T-helper 17 cell (primary cell): ENCODE measurements at regions not wholly inside any gene's neighbourhood (a gene's known extent, or its start where the extent isn't known, plus 50 kb on each side); places are given as distances from the start of the nearest gene placed in this dataset.
"Not testable (repeated sequence)": the region's sequence is repeated elsewhere in the genome, so short reads cannot be mapped to it uniquely, and the experiment has no call there.

Experiments used
- ATAC-seq: fragments of 150-1000 bp; cut with Tn5 transposase; 2 replicates; pipeline ENCODE4 v1.10.0; 2021; ENCODE audit warnings: mild to moderate bottlenecking, moderate library complexity
- DNase-seq, 3 donors: peaks; one replicate each; pipeline versions ENCODE4 v3.0.0 to v3.0.0-alpha.2; 2020 to 2021
- H3K9me3 ChIP-seq: one replicate; pipeline ENCODE4 v1.7.0; 2013; ENCODE audit warnings: low read length, mild to moderate bottlenecking; ENCODE audit not compliant: control insufficient read depth, poor library complexity, severe bottlenecking
- H3K27ac Mint-ChIP-seq: one replicate; pipeline ENCODE4 v1.8.0; 2022; ENCODE audit warnings: mild to moderate bottlenecking, moderate library complexity, mixed read lengths
- H3K27me3 Mint-ChIP-seq: one replicate; pipeline ENCODE4 v1.8.0; 2022; ENCODE audit warnings: mixed read lengths
- H3K36me3 Mint-ChIP-seq: one replicate; pipeline ENCODE4 v1.8.0; 2022; ENCODE audit warnings: low read depth, mixed read lengths
- H3K4me1 Mint-ChIP-seq: one replicate; pipeline ENCODE4 v1.8.0; 2022; ENCODE audit warnings: mild to moderate bottlenecking, mixed read lengths
- H3K4me3 Mint-ChIP-seq: one replicate; pipeline ENCODE4 v1.8.0; 2022; ENCODE audit warnings: mild to moderate bottlenecking, moderate library complexity, mixed read lengths

DNA sequence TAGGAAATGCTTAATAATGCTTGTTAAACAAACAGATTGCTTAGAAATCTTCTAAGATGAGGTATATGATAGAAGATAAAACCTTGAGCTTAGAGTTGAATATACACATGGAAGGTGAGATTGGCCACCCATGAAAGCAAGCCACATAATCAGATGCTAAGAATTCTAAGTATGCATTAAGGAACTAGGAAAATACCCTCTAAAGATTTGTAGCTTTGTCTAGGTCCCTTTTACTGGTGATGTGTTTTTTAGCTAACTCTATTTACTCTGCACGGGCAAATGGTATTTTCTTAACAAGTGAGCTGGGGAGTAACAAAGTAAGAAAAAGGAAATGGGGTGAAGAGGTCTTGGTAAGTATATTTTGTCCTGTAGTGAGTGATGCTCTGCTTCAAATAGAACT is 310.3 kb downstream of the OXSM start:
- Mint-ChIP-seq H3K27me3 (no peaks in the 10 kb centered on the region), H3K4me3 (no peak overlapping the region), H3K4me1 (no peaks in the 10 kb centered on the region), H3K27ac (no peak overlapping the region), H3K36me3 (no peaks in the 10 kb centered on the region)
- no peak for ATAC-seq
- H3K9me3 ChIP-seq, result no peaks in the 10 kb centered on the region
- no peak for DNase-seq

DNA sequence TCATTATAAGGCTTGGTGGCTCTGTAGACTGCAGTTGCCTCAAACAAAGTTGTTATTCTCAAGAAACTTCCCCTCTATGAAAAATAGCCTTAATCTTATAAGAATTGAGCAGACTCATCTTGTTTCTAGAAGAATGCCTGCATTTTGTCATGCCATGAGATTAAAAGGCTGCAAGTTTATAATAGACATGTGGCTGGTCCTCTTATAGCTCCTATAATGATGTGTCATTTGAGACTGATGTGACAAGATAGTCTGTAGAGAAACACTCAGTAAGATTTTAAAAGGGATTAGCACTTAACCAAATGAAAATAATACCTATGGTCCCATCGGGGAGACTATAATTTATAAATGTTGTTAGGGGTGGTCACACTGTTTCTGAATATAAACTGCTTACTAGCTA is 312.5 kb downstream of the OXSM start:
- H3K4me3 Mint-ChIP-seq, result no peak overlapping the region
- ATAC-seq (no peak), DNase-seq (no peak)
- no peaks in the 10 kb centered on the region for H3K9me3 ChIP-seq
- no peaks in the 10 kb centered on the region for H3K4me1 Mint-ChIP-seq
- H3K27me3 Mint-ChIP-seq, result no peaks in the 10 kb centered on the region
- H3K36me3 Mint-ChIP-seq, result no peaks in the 10 kb centered on the region
- no peak overlapping the region for H3K27ac Mint-ChIP-seq

DNA sequence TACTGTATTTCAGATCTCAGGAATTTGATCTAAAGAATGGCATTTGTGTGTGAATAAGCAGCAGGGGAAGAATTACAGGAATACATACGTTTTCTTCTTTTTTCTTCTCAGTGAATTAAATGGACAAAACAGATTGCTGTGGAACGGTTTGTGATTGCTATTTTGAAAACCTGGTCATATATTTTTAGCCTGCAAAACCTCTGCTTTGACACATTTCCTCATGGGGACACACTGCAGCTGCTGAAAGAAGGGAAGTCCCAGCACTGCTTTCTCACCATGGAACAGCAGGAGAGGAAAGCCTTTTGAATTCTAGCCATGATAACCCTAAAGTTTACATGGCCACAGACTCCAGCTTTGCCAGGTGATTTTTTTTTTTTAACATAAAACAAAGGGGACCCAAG is 315.0 kb downstream of the OXSM start:
- DNase-seq (no peak), ATAC-seq (no peak)
- no peaks in the 10 kb centered on the region for H3K9me3 ChIP-seq
- Mint-ChIP-seq H3K4me1 (no peaks in the 10 kb centered on the region), H3K36me3 (no peaks in the 10 kb centered on the region), H3K4me3 (no peak overlapping the region), H3K27ac (no peak overlapping the region), H3K27me3 (no peaks in the 10 kb centered on the region)

DNA sequence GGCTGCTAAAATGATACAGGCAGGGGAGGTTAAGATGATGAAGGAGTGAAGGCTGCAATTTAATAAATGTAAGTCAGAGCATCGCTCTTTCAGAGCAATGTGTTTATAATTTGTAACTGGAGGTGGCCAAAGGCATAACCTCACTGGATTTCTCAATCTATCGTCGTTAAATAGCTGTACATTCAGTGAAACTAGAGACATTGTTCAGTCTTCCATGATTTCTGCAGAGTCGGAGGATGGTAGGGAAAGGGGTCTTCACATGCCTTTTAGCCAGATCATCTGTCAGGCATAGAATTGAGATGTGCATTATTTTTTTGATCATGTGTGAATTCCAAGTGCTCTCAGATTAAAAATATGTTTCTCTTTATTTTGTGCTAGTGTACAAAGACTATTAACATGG is 315.4 kb downstream of the OXSM start:
- no peaks in the 10 kb centered on the region for H3K36me3 Mint-ChIP-seq
- no peaks in the 10 kb centered on the region for H3K27me3 Mint-ChIP-seq
- H3K9me3 ChIP-seq, result no peaks in the 10 kb centered on the region
- ATAC-seq, result no peak
- no peaks in the 10 kb centered on the region for H3K4me1 Mint-ChIP-seq
- DNase-seq, result no peak
- no peak overlapping the region for H3K4me3 Mint-ChIP-seq
- H3K27ac Mint-ChIP-seq, result no peak overlapping the region

DNA sequence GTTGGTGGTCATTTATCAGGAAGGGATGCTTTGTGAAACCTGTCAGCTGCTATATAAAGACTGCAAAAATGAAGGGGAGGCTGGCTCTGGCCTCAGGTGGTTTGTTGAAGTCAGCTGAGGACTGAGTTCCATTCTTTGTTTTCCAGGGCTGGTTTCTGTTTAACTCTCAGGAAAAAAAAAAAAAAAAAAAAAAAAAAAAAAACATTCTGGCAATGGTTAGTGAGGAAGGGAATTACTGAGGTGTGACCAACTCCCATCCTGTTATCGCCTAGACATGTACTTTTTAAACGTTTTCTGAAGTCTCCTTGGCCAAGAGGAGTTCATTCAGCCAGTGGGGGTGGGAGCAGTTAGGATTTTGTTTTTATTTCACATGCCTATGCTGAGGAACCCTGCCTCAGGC is 316.3 kb downstream of the OXSM start:
- no peaks in the 10 kb centered on the region for H3K9me3 ChIP-seq
- ATAC-seq (no peak), DNase-seq (no peak)
- Mint-ChIP-seq H3K4me3 (no peak overlapping the region), H3K27ac (no peak overlapping the region), H3K27me3 (no peaks in the 10 kb centered on the region), H3K4me1 (no peaks in the 10 kb centered on the region), H3K36me3 (no peaks in the 10 kb centered on the region)

DNA sequence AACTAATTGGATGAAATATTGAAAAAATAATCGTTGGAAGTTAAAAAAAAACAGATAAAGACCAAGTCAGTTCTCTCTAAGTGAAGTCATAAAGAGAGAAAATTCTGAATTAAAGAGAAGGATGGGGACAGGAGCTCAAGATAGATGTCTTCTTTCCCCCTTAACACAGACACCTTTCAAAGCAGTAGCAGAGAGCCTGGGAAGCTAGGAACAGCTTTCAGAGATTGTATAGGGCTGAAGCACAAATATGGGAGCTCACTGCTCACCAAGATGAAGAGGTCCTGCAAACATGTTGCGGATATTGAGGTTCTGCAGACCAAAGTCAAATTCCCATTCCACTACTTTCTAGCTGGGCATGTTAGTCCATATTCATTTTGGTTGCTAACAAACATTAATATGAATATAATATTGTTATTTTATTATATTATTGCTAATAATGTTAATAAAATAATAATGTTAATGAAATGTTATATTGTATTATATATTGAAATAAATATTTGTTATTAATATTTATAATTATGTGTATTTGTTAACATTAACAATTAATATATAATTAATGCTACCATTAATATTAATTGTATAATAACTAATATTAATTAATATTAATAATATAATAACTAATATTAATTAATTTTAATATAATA is 319.1 kb downstream of the OXSM start:
- H3K9me3 ChIP-seq, result no peaks in the 10 kb centered on the region
- DNase-seq (no peak), ATAC-seq (no peak)
- Mint-ChIP-seq H3K27ac (no peak overlapping the region), H3K27me3 (no peaks in the 10 kb centered on the region), H3K4me3 (no peak overlapping the region), H3K4me1 (no peaks in the 10 kb centered on the region), H3K36me3 (no peaks in the 10 kb centered on the region)

DNA sequence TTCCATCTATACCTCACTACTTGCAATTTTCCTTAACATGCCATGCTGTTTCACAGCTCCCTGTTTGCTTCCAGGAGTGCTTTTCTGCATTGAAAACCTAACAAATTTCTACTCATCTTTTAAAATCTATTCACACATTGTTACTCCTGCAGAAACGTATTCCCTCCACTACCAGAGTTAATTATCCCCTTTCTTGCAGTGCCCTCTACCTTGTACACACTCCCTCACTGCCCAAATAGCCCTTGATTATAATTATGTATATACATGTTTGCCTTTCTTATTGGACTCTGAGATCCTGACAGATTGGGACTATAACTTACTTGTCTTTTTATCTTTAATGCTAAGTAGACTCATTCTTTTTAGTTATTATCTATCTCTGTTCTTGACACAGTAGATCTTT is 325.0 kb downstream of the OXSM start:
- Mint-ChIP-seq H3K4me3 (no peak overlapping the region), H3K4me1 (no peaks in the 10 kb centered on the region), H3K36me3 (no peaks in the 10 kb centered on the region), H3K27me3 (no peaks in the 10 kb centered on the region), H3K27ac (no peak overlapping the region)
- peaks cover 2% of the 10 kb centered on the region for H3K9me3 ChIP-seq
- no peak for DNase-seq
- no peak for ATAC-seq

DNA sequence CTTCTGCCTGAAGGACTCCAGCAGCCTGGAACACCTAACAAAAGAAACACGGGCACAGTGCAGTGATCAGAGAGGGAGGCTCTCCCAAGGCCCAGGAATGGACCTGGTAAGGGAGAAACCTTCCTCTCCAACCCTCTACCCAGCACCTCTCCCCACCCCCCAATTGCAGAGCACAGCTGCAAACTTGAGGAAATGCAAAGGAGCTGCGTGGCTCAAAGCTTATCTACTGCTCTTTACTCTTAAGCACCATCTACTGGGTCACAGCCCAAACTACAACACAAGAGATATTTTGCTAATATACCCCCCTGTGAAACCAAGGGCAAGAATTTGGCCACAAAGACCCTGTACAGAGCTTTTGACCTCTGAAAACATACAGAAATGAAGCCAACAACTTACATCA is 328.3 kb downstream of the OXSM start:
- peaks cover 2% of the 10 kb centered on the region for H3K9me3 ChIP-seq
- no peak overlapping the region for H3K27ac Mint-ChIP-seq
- H3K4me1 Mint-ChIP-seq, result no peaks in the 10 kb centered on the region
- no peaks in the 10 kb centered on the region for H3K36me3 Mint-ChIP-seq
- H3K4me3 Mint-ChIP-seq, result no peak overlapping the region
- ATAC-seq (no peak), DNase-seq (no peak)
- no peaks in the 10 kb centered on the region for H3K27me3 Mint-ChIP-seq

DNA sequence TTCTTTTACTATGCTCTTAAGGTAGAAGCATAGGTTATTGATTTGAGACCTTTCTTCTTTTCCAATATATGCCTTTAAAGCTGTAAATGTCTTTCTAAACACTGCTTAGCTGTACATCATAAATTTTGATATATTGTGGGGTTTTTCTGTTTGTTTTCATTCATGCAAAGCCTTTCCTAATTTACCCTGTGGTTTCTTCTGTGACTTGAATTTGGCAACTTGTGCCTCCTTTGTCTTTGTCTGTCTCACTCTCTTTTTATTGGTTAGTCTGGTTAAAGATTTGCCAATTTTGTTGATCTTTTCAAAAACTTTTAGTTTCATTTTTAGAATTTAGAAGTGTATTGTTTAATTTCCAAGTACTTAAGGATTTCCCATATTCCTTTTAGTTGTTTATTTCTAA is 343.1 kb downstream of the OXSM start:
- H3K9me3 ChIP-seq, result no peaks in the 10 kb centered on the region
- Mint-ChIP-seq H3K36me3 (no peaks in the 10 kb centered on the region), H3K4me1 (no peaks in the 10 kb centered on the region), H3K27ac (no peak overlapping the region), H3K27me3 (no peaks in the 10 kb centered on the region), H3K4me3 (no peak overlapping the region)
- DNase-seq (no peak), ATAC-seq (no peak)

DNA sequence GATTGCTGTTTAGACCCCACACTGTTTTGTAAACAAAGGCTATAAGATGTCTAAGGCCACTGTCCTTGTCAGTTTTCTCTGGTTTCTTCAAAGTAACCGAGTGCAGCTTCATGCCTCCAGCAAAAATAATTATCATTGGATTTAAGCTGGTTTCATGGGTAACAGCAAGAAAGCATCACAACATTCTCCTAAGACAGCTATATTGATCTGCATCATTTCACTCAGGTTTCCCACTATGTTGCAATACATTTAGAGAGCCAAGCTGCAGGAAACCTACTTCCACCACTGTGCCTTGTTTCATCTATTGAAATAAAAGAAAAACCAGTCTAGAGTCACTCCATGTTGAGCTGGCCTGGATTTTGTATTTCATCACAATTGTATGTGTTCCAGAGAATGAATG is 351.4 kb downstream of the OXSM start:
- H3K4me1 Mint-ChIP-seq, result no peaks in the 10 kb centered on the region
- H3K27ac Mint-ChIP-seq, result no peak overlapping the region
- H3K4me3 Mint-ChIP-seq, result no peak overlapping the region
- H3K9me3 ChIP-seq, result no peaks in the 10 kb centered on the region
- DNase-seq (no peak), ATAC-seq (no peak)
- no peaks in the 10 kb centered on the region for H3K27me3 Mint-ChIP-seq
- H3K36me3 Mint-ChIP-seq, result no peaks in the 10 kb centered on the region

DNA sequence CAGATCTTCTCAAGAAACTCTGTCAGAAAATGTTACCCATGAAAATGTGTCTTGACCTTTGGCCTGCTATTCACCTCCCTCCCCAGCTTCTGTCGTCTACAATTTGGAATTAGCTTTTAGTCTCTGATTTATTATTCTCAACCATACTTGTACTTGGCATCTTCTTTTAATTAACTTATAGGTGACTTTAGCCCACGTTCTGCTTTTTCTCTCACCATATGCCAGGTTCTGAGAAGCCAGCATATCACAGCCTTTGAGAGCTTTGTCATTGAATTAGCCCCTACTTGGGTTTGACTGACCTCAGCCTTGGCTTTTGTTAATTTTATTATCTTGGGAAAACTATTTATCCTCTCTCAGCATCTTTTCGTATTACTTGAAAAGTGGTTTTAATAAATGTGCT is 355.9 kb downstream of the OXSM start:
- Mint-ChIP-seq H3K36me3 (no peaks in the 10 kb centered on the region), H3K4me3 (no peak overlapping the region), H3K27ac (no peak overlapping the region), H3K27me3 (no peaks in the 10 kb centered on the region), H3K4me1 (no peaks in the 10 kb centered on the region)
- ATAC-seq (no peak), DNase-seq (no peak)
- no peaks in the 10 kb centered on the region for H3K9me3 ChIP-seq

DNA sequence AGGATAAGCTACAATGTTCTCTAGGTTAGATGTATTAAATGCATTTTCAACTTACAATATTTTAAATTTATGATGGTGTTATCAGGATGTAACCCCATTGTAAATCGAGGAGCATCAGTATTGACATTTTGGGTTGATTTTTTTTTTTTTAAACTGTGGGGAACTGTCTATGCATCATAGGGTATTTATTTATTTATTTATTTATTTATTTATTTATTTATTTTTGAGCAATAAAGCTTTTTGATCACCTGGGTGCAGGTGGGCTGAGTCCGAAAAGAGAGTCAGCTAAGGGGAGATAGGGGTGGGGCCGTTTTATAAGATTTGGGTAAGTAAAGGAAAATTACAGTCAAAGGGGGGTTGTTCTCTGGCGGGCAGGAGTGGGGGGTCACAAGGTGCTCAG is 367.5 kb downstream of the OXSM start:
- H3K27me3 Mint-ChIP-seq, H3K4me3 Mint-ChIP-seq, H3K4me1 Mint-ChIP-seq, H3K9me3 ChIP-seq, DNase-seq, ATAC-seq, H3K36me3 Mint-ChIP-seq, H3K27ac Mint-ChIP-seq: not testable (repeated sequence)

DNA sequence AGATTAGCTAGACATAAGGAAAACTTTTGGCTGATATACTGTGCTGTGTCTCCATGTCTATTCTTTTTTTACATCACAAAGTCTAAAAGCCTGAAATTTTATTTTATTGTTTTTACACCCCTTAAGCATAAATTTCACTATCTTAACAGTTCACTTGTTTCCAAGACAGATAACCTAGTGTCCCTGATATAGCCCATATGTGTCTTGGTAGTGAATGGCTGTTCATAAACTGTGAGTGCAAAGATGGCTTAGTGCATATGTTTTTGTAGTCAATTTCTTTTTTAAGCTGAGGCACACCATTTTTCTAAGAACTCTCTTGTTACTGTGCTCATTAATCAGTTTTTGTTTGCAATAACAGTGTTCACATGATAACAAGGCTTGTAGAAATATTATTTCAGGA is 381.1 kb downstream of the OXSM start:
- Mint-ChIP-seq H3K4me1 (no peaks in the 10 kb centered on the region), H3K36me3 (no peaks in the 10 kb centered on the region), H3K27ac (no peak overlapping the region), H3K4me3 (no peak overlapping the region), H3K27me3 (no peaks in the 10 kb centered on the region)
- no peaks in the 10 kb centered on the region for H3K9me3 ChIP-seq
- DNase-seq, result no peak
- ATAC-seq, result no peak

DNA sequence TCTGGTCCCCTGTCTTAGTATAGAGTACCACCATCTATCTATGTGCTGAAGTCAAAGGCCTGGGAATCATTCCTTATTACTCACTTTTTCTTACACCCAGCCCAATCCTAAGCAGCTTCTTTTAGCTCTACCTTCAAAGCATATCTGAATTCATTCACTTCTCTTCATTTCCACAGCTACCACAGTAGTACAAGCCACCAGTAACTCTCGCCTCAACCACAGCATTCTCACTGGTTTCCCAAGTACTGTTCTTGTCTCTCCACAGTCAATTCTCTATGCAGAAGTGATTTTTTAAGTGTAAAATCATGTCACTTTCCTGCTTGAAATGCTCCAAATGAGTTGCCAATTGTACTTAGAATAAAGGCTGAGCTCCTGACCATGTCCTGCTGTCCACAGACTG is 401.7 kb downstream of the OXSM start:
- DNase-seq (no peak), ATAC-seq (no peak)
- Mint-ChIP-seq H3K27ac (no peak overlapping the region), H3K4me1 (no peaks in the 10 kb centered on the region), H3K4me3 (no peak overlapping the region), H3K27me3 (no peaks in the 10 kb centered on the region), H3K36me3 (no peaks in the 10 kb centered on the region)
- H3K9me3 ChIP-seq, result no peaks in the 10 kb centered on the region

DNA sequence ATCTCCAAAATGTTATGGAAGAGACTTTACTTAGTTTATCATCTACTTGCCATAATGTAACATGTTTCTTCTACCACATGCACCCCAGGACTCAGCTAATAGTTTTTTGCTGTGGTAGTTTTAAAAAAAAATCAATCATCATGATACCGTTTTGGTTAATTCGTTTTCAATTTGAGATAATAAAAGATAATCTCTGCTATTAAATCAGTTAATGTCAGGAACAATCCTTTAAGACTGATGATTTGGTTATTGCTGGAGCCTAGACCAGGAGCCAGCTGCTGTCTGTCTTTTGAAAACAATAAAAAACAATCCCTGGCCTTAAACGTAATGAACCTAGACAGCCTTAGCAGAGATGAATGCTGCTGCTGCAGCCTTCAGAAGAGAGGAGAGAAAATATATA is 403.7 kb downstream of the OXSM start:
- Mint-ChIP-seq H3K4me1 (no peaks in the 10 kb centered on the region), H3K27me3 (no peaks in the 10 kb centered on the region), H3K4me3 (no peak overlapping the region), H3K27ac (no peak overlapping the region), H3K36me3 (no peaks in the 10 kb centered on the region)
- no peak for ATAC-seq
- DNase-seq, result no peak
- H3K9me3 ChIP-seq, result no peaks in the 10 kb centered on the region
